ENCODE measurements at regions not wholly inside any gene's neighbourhood (a gene's known extent, or its start where the extent isn't known, plus 50 kb on each side); places are given as distances from the start of the nearest gene placed in this dataset.

GRCh38 chr7:156559001-156559400, 81.6 kb upstream of the RNF32 start:
- no peak overlapping the region for H3K27ac Mint-ChIP-seq (ENCODE audit: unreplicated experiment)
- no peak for DNase-seq (ENCODE audit: low read depth, low spot score)

GRCh38 chr7:156558198-156558597, 82.4 kb upstream of the RNF32 start:
- Mint-ChIP-seq H3K4me1 (no peaks in the 10 kb centered on the region), H3K9me3 (no peaks in the 10 kb centered on the region), H3K27ac (ENCODE audit: unreplicated experiment) (no peak overlapping the region), H3K36me3 (ENCODE audit: low read depth) (no peaks in the 10 kb centered on the region), H3K27me3 (ENCODE audit: low read depth) (no peaks in the 10 kb centered on the region), H3K4me3 (no peak overlapping the region)
- no peak for TF ChIP-seq CTCF (conservative IDR thresholded peaks at IDR 0.05)
- no peak for DNase-seq (ENCODE audit: low read depth, low spot score)

More at GRCh38 chr7:156559001-156559400, 81.6 kb upstream of the RNF32 start:
- no peaks in the 10 kb centered on the region for H3K4me1 Mint-ChIP-seq
- no peak for TF ChIP-seq CTCF (conservative IDR thresholded peaks at IDR 0.05)
- peaks cover 2% of the 10 kb centered on the region for H3K36me3 Mint-ChIP-seq (ENCODE audit: low read depth)
- no peaks in the 10 kb centered on the region for H3K27me3 Mint-ChIP-seq (ENCODE audit: low read depth)
- H3K4me3 Mint-ChIP-seq: no peak overlapping the region
- peaks cover 6% of the 10 kb centered on the region for H3K9me3 Mint-ChIP-seq

- no peak for DNase-seq (ENCODE audit: low read depth, low spot score)
- Mint-ChIP-seq H3K36me3 (ENCODE audit: low read depth) (no peaks in the 10 kb centered on the region), H3K27me3 (ENCODE audit: low read depth) (no peaks in the 10 kb centered on the region), H3K4me3 (no peak overlapping the region), H3K27ac (ENCODE audit: unreplicated experiment) (no peak overlapping the region), H3K9me3 (no peaks in the 10 kb centered on the region), H3K4me1 (no peaks in the 10 kb centered on the region)
- TF ChIP-seq CTCF (conservative IDR thresholded peaks at IDR 0.05): no peak
Measured at GRCh38 chr7:156556083-156556482, 84.5 kb upstream of the RNF32 start.

GRCh38 chr7:156554488-156554887, 86.1 kb upstream of the RNF32 start:
- no peaks in the 10 kb centered on the region for H3K4me1 Mint-ChIP-seq
- no peak overlapping the region for H3K4me3 Mint-ChIP-seq
- H3K27me3 Mint-ChIP-seq (ENCODE audit: low read depth): no peaks in the 10 kb centered on the region
- TF ChIP-seq CTCF (conservative IDR thresholded peaks at IDR 0.05): no peak
- no peaks in the 10 kb centered on the region for H3K9me3 Mint-ChIP-seq
- peaks cover 2% of the 10 kb centered on the region for H3K36me3 Mint-ChIP-seq (ENCODE audit: low read depth)
- no peak for DNase-seq (ENCODE audit: low read depth, low spot score)
- no peak overlapping the region for H3K27ac Mint-ChIP-seq (ENCODE audit: unreplicated experiment)

- H3K9me3 Mint-ChIP-seq: peaks cover 6% of the 10 kb centered on the region
- TF ChIP-seq CTCF (conservative IDR thresholded peaks at IDR 0.05): no peak
- no peak overlapping the region for H3K4me3 Mint-ChIP-seq
- H3K36me3 Mint-ChIP-seq (ENCODE audit: low read depth): peaks cover 6% of the 10 kb centered on the region
- H3K27ac Mint-ChIP-seq (ENCODE audit: unreplicated experiment): no peak overlapping the region
- H3K27me3 Mint-ChIP-seq (ENCODE audit: low read depth): no peaks in the 10 kb centered on the region
- H3K4me1 Mint-ChIP-seq: peaks cover 4% of the 10 kb centered on the region
- no peak for DNase-seq (ENCODE audit: low read depth, low spot score)
Measured at GRCh38 chr7:156549636-156550035, 90.9 kb upstream of the RNF32 start.
